Erythroblast (primary cell): ENCODE measurements at regions not wholly inside any gene's neighbourhood (a gene's known extent, or its start where the extent isn't known, plus 50 kb on each side); places are given as distances from the start of the nearest gene placed in this dataset.
"Not testable (repeated sequence)": the region's sequence is repeated elsewhere in the genome, so short reads cannot be mapped to it uniquely, and the experiment has no call there.

Source experiments
- DNase-seq, 2 experiments: peaks; one replicate each; lab custom pipeline; 2025; lab: John Stamatoyannopoulos, UW
- GATA1 ChIP-seq: IDR thresholded peaks from 2 replicates; pipeline ENCODE4 v1.6.1; 2011; ENCODE audit warnings: low read depth, mild to moderate bottlenecking, control low read depth, low read length, moderate library complexity
- POLR2A ChIP-seq: IDR thresholded peaks from 2 replicates; pipeline ENCODE4 v1.6.1; 2011; ENCODE audit warnings: mild to moderate bottlenecking, low read length

- no peak for DNase-seq
- TF ChIP-seq POLR2A (no peak), GATA1 (no peak)
These were observed 84.1 kb upstream of the H2AZ1 start for GRCh38 chr4:100034023-100034664.

DNA sequence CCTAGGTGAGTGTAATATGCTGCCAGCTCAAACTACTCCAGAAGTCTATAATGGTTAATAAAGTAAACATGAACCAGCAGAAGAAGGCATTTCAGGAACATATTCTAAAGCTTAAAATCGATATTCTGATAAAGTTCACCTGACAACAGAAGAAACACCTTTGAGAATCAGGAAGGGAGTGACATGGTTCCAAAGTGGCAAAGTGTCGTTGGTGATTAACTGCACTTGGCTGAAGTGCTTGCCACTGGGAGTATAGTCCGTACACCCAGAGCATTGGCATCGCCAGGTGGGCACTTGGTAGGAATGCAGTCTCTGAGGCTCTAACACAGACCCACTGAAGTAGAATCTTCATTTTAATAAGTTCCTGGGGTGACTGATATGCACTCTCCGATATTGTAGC is 76.0 kb upstream of the H2AZ1 start:
- DNase-seq, result no peak
- no peak for TF ChIP-seq POLR2A
- no peak for TF ChIP-seq GATA1

GRCh38 chr4:100023800-100024199 is 73.7 kb upstream of the H2AZ1 start:
- DNase-seq, result no peak
- no peak for TF ChIP-seq GATA1
- TF ChIP-seq POLR2A, result no peak

DNA sequence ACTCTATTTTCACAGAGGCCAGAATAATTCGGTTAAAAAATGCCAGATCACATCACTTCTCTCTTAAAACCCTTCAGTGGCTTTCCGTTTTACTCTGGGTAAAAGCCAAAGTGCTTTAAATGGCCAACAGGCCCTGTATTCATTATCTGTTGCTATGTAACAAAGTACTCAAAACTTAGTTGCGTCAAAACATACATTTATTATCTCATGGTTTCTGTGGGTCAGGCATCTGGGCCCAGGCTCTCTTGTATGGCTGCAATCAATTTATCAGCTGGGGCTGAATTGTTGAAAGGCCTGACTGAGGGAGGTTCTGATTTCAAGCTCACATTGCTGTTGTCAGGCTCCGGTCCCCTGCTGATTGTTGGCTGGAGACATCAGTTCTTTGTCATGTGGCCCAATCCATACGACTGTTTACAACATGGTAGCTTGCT is 72.7 kb upstream of the H2AZ1 start:
- no peak for DNase-seq
- TF ChIP-seq GATA1 (no peak), POLR2A (no peak)

DNA sequence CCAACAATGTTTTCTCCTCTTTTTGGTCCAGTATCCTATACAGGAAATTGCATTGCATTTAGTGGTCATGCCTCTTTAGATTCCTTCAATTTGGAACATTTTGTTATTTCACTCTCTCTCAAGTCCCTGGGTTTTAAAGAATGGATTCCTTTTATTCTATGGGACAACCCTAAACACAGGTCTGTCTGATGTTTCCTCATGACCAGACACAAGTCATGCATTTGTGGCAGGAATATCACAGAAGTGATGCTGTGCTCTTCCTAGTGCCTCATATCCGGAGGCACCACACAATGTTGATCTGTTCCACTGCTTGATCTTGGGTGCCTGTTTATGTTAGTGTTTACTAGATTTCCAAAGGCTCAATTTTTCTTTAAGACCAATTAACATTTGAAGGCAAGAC is 69.7 kb upstream of the H2AZ1 start:
- no peak for DNase-seq

DNA sequence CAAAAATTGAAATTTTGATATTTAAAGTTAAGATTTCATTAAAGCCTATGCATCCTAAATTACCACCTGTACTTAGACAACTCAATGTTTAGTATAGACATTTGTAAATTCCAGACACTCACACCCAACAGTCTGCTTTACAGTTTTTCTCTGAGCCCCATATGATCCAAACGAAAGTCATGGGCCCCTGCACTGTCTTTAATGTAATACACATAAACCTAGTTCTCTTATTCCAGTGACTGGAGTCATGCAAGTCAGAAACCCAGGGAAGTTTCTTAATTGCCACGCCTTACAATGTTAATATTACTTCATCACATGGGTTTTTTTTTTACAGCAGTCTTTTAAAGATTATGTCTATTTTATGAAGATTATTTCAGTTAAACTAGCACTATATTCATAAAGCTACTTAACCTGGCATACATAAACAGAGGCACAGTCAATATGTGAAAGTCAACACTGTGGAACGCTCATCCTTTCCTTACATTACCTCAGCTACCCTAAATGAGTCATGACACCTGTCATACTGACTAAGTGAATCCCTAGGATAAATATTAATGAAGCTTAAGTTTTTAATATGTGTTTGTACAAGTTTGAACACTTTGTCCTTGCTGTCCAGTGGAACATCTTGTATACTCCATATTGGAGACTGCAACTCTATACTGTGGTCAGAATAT is 67.7 kb upstream of the H2AZ1 start:
- no peak for TF ChIP-seq GATA1
- no peak for TF ChIP-seq POLR2A
- no peak for DNase-seq

More for the DNA sequence above, 69.7 kb upstream of the H2AZ1 start:
- TF ChIP-seq POLR2A (no peak), GATA1 (no peak)

- no peak for DNase-seq
- no peak for TF ChIP-seq GATA1
- no peak for TF ChIP-seq POLR2A
These were observed 66.1 kb upstream of the H2AZ1 start for GRCh38 chr4:100016191-100016590.

- DNase-seq, result no peak
- TF ChIP-seq GATA1 (no peak), POLR2A (no peak)
These were observed 64.5 kb upstream of the H2AZ1 start for GRCh38 chr4:100014616-100015015.

- no peak for DNase-seq
- TF ChIP-seq GATA1, result no peak
- TF ChIP-seq POLR2A, result no peak
These were observed 59.4 kb upstream of the H2AZ1 start for GRCh38 chr4:100009490-100009889.

- TF ChIP-seq POLR2A (no peak), GATA1 (no peak)
- DNase-seq, result no peak
These were observed 58.0 kb upstream of the H2AZ1 start for GRCh38 chr4:100008048-100008447.

- not testable (repeated sequence) for DNase-seq
These were observed 56.1 kb upstream of the H2AZ1 start for GRCh38 chr4:100006161-100006560.
